Heart left ventricle (tissue), 13 donors: ENCODE measurements at regions not wholly inside any gene's neighbourhood (a gene's known extent, or its start where the extent isn't known, plus 50 kb on each side); places are given as distances from the start of the nearest gene placed in this dataset.

Source experiments
- POLR2A ChIP-seq, 2 donors: fragments of 450-650 bp; IDR thresholded peaks; one replicate each; pipeline ENCODE4 v1.6.1; 2017; ENCODE audit warnings: antibody characterized with exemption in 2 of 2, mild to moderate bottlenecking in 2 of 2, moderate library complexity in 2 of 2
- TF ChIP-seq, protein P1 (sequence below), 12 donors: fragments of 200-600 bp; sonication (generic) in 4 of 12; IDR thresholded peaks; one replicate each; pipeline versions ENCODE4 v1.5.0 to v1.8.0; 2018 to 2022; ENCODE audit warnings: antibody characterized with exemption in 12 of 12, mild to moderate bottlenecking in 5 of 12
- donor health status: ischemic (EF 13 %, LVEDD 7.1; RV severe dilation, severe dysfunction).
- donor health status: DM: no; HTN: yes; CAD: no.
- donor health status: DM: no; HTN: no; CAD: no.
- donor health status: ischemic (EF 25% LVEDD 6.9; RV normal size, moderate dysfunction).
- donor health status: ischemic (EF 25% LVEDD 5.7; RV mildly dilated, moderate dysfunction).
- donor health status: ischemic (EF 35%, LVEDD 5.7; RV mildly dilated, moderate dysfunction).
- donor health status: nonischemic (EF 11% LVEDD 7.7; RV severe dilation, severe dysfunction).
- donor health status: DM: yes; HTN: yes; CAD: no.
- donor health status: PGD.
- donor health status: ischemic (EF 29% LVEDD 5.4; RV normal size, mild dysfunction).
- donor health status: nonischemic (EF 23%, LVEDD 6.1; RV moderate dilation, normal function).

DNA sequence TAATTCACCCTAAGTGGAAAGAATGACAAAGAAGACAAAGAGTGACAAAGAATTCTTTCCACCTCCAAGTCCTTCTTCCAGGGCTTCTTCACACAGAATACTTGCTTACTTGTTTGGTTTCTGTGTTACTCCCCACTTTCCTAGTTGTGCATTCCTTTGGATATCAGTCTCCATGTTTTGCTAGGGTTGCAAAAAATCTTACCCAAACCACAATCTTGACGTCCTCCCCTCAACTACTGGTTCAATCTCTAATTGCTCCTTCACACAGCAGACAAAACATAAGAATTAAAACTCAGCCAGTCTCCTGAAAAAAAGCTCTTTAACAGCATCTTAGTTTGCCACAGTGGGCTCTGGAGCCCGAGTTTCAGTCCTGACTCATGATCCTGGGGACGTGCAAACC, 297.6 kb upstream of the CHRNA7 start:
- TF ChIP-seq, protein P1, sequence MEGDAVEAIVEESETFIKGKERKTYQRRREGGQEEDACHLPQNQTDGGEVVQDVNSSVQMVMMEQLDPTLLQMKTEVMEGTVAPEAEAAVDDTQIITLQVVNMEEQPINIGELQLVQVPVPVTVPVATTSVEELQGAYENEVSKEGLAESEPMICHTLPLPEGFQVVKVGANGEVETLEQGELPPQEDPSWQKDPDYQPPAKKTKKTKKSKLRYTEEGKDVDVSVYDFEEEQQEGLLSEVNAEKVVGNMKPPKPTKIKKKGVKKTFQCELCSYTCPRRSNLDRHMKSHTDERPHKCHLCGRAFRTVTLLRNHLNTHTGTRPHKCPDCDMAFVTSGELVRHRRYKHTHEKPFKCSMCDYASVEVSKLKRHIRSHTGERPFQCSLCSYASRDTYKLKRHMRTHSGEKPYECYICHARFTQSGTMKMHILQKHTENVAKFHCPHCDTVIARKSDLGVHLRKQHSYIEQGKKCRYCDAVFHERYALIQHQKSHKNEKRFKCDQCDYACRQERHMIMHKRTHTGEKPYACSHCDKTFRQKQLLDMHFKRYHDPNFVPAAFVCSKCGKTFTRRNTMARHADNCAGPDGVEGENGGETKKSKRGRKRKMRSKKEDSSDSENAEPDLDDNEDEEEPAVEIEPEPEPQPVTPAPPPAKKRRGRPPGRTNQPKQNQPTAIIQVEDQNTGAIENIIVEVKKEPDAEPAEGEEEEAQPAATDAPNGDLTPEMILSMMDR (IDR thresholded peaks at IDR 0.05), result no peak
- no peak for TF ChIP-seq POLR2A (IDR thresholded peaks at IDR 0.05)
